Type B pancreatic cell (in vitro differentiated cells): ENCODE measurements at regions not wholly inside any gene's neighbourhood (a gene's known extent, or its start where the extent isn't known, plus 50 kb on each side); places are given as distances from the start of the nearest gene placed in this dataset.

Experiments
- DNase-seq: peaks from one replicate; pipeline ENCODE4 v3.0.0; 2021; ENCODE audit warnings: mixed read lengths; ENCODE audit not compliant: unreplicated experiment; ENCODE audit errors: extremely low spot score
- H3K27ac Mint-ChIP-seq: 2 replicates; pipeline ENCODE4 v1.8.0; 2021; ENCODE audit warnings: mild to moderate bottlenecking, mixed read lengths
- H3K27me3 Mint-ChIP-seq: 2 replicates; pipeline ENCODE4 v1.8.0; 2021; ENCODE audit warnings: mixed read lengths
- H3K36me3 Mint-ChIP-seq: 2 replicates; pipeline ENCODE4 v1.8.0; 2021; ENCODE audit warnings: mixed read lengths
- H3K4me1 Mint-ChIP-seq: one replicate; pipeline ENCODE4 v1.8.0; 2021; ENCODE audit warnings: mixed read lengths; ENCODE audit not compliant: unreplicated experiment
- H3K4me3 Mint-ChIP-seq: 2 replicates; pipeline ENCODE4 v1.8.0; 2021; ENCODE audit warnings: mild to moderate bottlenecking, mixed read lengths
- H3K9me3 Mint-ChIP-seq: 2 replicates; pipeline ENCODE4 v1.8.0; 2021; ENCODE audit warnings: mixed read lengths
- TF ChIP-seq, protein P1 (sequence below): fragments of 200-600 bp; sonication (generic); conservative IDR thresholded peaks from 2 replicates; pipeline ENCODE4 v1.5.0; 2021; ENCODE audit warnings: antibody characterized with exemption, mild to moderate bottlenecking

DNA sequence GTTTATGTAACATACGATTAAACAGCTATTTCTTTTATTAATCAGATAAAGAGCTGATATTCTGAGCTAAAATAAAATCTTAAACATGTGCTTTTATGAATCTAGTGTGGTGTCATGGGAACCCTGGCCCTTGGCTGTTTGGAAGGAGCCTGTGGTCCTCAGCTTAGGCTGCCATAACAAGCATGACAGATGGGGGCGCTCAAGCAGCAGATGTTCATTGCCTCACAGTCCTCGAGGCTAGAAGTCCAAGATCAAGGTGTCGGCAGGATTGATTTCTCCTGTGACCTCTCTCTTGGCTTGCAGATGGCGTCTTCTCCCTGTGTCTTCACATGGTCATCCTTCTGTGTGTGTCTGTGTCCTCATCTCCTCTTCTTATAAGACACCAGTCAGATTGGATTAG is 448.2 kb downstream of the GADD45G start:
- peaks cover 4% of the 10 kb centered on the region for H3K27me3 Mint-ChIP-seq
- no peaks in the 10 kb centered on the region for H3K4me1 Mint-ChIP-seq
- TF ChIP-seq, protein P1, sequence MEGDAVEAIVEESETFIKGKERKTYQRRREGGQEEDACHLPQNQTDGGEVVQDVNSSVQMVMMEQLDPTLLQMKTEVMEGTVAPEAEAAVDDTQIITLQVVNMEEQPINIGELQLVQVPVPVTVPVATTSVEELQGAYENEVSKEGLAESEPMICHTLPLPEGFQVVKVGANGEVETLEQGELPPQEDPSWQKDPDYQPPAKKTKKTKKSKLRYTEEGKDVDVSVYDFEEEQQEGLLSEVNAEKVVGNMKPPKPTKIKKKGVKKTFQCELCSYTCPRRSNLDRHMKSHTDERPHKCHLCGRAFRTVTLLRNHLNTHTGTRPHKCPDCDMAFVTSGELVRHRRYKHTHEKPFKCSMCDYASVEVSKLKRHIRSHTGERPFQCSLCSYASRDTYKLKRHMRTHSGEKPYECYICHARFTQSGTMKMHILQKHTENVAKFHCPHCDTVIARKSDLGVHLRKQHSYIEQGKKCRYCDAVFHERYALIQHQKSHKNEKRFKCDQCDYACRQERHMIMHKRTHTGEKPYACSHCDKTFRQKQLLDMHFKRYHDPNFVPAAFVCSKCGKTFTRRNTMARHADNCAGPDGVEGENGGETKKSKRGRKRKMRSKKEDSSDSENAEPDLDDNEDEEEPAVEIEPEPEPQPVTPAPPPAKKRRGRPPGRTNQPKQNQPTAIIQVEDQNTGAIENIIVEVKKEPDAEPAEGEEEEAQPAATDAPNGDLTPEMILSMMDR, result peak; percentile 58
- no peak overlapping the region for H3K4me3 Mint-ChIP-seq
- H3K9me3 Mint-ChIP-seq, result peaks cover 7% of the 10 kb centered on the region
- DNase-seq, result no peak
- no peak overlapping the region for H3K27ac Mint-ChIP-seq
- H3K36me3 Mint-ChIP-seq, result no peaks in the 10 kb centered on the region

DNA sequence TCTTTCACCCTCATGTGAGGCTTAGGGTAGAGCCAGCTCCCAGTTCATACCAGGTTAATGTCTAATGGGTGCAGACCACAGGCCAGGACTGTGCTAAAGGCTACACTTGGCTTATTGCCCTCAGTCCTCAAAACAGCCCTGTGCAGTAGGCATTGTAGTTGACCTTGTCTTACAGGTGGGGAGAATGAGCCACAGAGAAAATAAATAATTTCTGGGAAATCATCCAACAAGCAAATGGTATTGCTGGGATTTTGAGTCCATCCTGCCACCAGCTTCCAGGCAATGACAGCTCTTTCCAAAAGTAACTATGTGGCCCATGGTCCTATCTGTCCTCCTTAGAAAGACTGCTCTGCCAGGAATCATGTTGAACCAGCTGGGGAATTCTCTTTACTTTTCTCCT is 450.0 kb downstream of the GADD45G start:
- Mint-ChIP-seq H3K4me3 (no peak overlapping the region), H3K27ac (no peak overlapping the region), H3K9me3 (peaks cover 7% of the 10 kb centered on the region), H3K36me3 (no peaks in the 10 kb centered on the region), H3K4me1 (no peaks in the 10 kb centered on the region), H3K27me3 (peaks cover 4% of the 10 kb centered on the region)
- TF ChIP-seq, protein P1, result no peak
- no peak for DNase-seq

DNA sequence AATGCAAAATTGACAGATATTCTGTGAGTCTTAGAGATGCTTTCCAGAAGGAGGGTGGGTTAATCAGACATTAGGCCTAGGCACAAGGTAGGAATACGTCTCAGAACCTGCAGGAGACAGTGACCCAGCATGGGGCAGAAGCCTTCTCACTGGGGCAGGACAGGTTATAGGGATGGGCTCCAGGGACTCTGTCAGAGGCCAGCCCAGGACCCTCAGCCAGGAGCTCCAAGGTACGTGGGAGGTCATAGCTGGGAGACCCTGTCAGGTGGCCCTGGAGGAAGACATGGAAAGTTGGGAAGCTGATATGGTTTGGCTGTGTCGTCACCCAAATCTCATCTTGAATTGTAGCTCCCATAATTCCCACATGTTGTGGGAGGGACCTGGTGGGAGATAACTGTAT is 450.4 kb downstream of the GADD45G start:
- no peak overlapping the region for H3K27ac Mint-ChIP-seq
- TF ChIP-seq, protein P1, result no peak

DNA sequence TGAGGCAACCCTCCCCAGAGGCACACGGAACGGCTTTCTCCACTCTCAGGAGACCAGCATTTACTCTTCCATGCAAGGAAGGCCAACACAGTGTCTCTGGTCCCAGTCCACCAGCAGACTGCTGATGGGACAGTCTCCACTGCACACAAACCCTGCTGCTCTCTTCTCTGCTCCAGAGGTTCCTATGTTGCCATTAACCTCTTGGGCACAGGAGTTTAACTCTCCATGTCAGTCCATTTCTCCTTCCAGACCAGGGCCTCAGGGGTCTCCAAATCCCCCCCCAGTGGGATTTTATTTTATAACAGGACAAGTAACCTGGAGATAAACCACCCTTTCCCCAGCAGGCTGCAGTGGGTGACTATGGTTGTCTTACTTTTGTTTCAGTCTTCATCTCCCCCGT is 452.5 kb downstream of the GADD45G start:
- Mint-ChIP-seq H3K27ac (no peak overlapping the region), H3K27me3 (peaks cover 4% of the 10 kb centered on the region), H3K9me3 (peaks cover 7% of the 10 kb centered on the region), H3K4me3 (no peak overlapping the region), H3K36me3 (no peaks in the 10 kb centered on the region), H3K4me1 (no peaks in the 10 kb centered on the region)
- DNase-seq, result no peak
- TF ChIP-seq, protein P1, result no peak

More for the DNA sequence above, 450.4 kb downstream of the GADD45G start:
- peaks cover 4% of the 10 kb centered on the region for H3K27me3 Mint-ChIP-seq
- no peaks in the 10 kb centered on the region for H3K36me3 Mint-ChIP-seq
- H3K4me3 Mint-ChIP-seq, result no peak overlapping the region
- no peak for DNase-seq
- H3K4me1 Mint-ChIP-seq, result no peaks in the 10 kb centered on the region
- peaks cover 7% of the 10 kb centered on the region for H3K9me3 Mint-ChIP-seq

DNA sequence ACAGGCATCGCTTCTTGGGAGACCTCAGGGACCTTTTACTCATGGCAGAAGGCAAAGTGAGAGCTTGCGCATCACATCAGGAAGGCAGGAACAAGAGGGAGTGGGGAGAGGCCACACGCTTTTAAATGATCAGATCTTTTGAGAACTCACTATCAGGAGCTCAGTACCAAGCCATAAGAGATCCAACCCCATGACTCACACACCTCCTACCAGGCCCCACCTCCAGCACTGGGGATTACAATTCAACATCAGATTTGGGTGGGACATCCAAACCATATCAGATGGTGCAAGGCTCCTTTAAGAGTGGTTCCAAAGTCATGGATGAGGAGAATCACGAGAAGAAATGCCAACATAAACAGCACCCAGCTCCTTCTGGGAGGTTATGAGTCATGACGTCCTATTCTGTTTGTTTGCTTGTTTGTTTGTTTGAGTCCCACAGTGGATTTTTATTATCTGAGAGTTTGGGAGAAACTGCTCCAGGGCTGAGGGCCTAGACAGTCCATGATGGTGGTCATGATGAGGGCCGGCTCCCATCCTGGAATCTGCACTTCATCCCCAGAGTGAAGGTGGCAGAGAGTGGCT is 453.5 kb downstream of the GADD45G start:
- Mint-ChIP-seq H3K4me3 (no peak overlapping the region), H3K4me1 (no peaks in the 10 kb centered on the region), H3K9me3 (peaks cover 7% of the 10 kb centered on the region), H3K36me3 (no peaks in the 10 kb centered on the region), H3K27me3 (peaks cover 4% of the 10 kb centered on the region), H3K27ac (no peak overlapping the region)
- DNase-seq, result no peak
- TF ChIP-seq, protein P1, result no peak

DNA sequence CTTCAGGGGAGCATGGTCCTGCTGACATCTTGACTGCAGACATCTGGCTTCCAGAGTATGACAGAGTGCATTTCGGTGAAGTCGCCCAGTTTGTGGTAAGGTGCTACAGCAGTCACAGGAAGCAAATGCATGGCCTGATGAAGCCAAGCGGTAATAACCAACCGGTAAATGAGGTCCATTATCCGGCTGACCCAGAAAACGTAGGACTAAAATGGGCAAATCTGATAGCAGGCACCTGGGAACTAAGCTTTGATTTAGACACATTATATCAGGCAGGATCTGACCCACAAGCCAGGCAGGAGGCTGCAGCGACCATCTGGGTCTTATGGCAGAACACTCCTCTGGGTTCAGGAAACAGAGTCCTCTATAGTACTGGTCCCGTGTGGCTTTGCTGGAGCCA is 454.6 kb downstream of the GADD45G start:
- H3K4me3 Mint-ChIP-seq, result no peak overlapping the region
- DNase-seq, result no peak
- H3K36me3 Mint-ChIP-seq, result no peaks in the 10 kb centered on the region
- TF ChIP-seq, protein P1, result no peak
- peaks cover 3% of the 10 kb centered on the region for H3K27me3 Mint-ChIP-seq
- H3K27ac Mint-ChIP-seq, result no peak overlapping the region
- no peaks in the 10 kb centered on the region for H3K4me1 Mint-ChIP-seq
- H3K9me3 Mint-ChIP-seq, result peaks cover 7% of the 10 kb centered on the region
